A549 (cell line): ENCODE measurements at regions not wholly inside any gene's neighbourhood (a gene's known extent, or its start where the extent isn't known, plus 50 kb on each side); places are given as distances from the start of the nearest gene placed in this dataset.

Source experiments
- ATAC-seq, 2 experiments: fragments of 200-7000 bp in 1 of 2; fragments of >200 bp in 1 of 2; cut with Nextera tagmentation in 1 of 2; cut with Tn5 transposase in 1 of 2; 3 replicates each; pipeline versions ENCODE4 v1.8.0 to v1.9.1; 2018 to 2020; ENCODE audit warnings: mild to moderate bottlenecking in 1 of 2, moderate library complexity in 1 of 2
- CTCF ChIA-PET: fragments of 300-600 bp; sonication (Branson Sonifier 250); formaldehyde crosslinking; extraction: SDS; loops from one replicate; lab custom pipeline; 2021; ENCODE audit warnings: antibody characterized with exemption, inconsistent platforms; lab: Yijun Ruan, JAX
- POLR2A ChIA-PET: fragments of 350-600 bp; formaldehyde crosslinking; extraction: SDS; loops from one replicate; lab custom pipeline; 2021; ENCODE audit warnings: antibody characterized with exemption, inconsistent platforms; lab: Yijun Ruan, JAX
- DNase-seq, 2 experiments: peaks; one replicate each; pipeline versions ENCODE4 v3.0.0 to v3.0.0-alpha.2; 2011 to 2016; ENCODE audit warnings: low read depth in 1 of 2, low spot score in 1 of 2
- FAIRE-seq: peaks from 2 replicates; lab custom pipeline; 2011; peaks lifted over from hg19 to GRCh38; lab: Jason Lieb, UNC
- H3K27ac ChIP-seq, 2 experiments: fragments of >200 bp; sonication (Bioruptor Twin); formaldehyde crosslinking; 3 replicates each; pipeline ENCODE4 v1.5.1; 2016 to 2017
- H3K4me1 ChIP-seq: fragments of >200 bp; sonication (Bioruptor Twin); formaldehyde crosslinking; 3 replicates; pipeline ENCODE4 v1.6.1; 2016
- H3K4me2 ChIP-seq: fragments of >200 bp; sonication (Bioruptor Twin); formaldehyde crosslinking; 3 replicates; pipeline ENCODE4 v1.6.1; 2016
- H3K4me3 ChIP-seq: fragments of >200 bp; sonication (Bioruptor Twin); formaldehyde crosslinking; 3 replicates; pipeline ENCODE4 v1.5.1; 2016
- H3K9me3 ChIP-seq: fragments of >200 bp; sonication (Bioruptor Twin); formaldehyde crosslinking; 3 replicates; pipeline ENCODE4 v1.6.1; 2016
- BHLHE40 ChIP-seq: IDR thresholded peaks from 2 replicates; pipeline ENCODE4 v1.6.1; 2012; ENCODE audit warnings: low read depth, low read length, inconsistent platforms
- CEBPB ChIP-seq, 2 experiments: fragments of >200 bp in 1 of 2; sonication (Bioruptor Twin) in 1 of 2; formaldehyde crosslinking in 1 of 2; IDR thresholded peaks; 2 replicates each; pipeline ENCODE4 v1.6.1; 2012 to 2016
- CHD2 ChIP-seq: fragments of 150-350 bp; IDR thresholded peaks from 2 replicates; pipeline ENCODE4 v1.6.1; 2014; ENCODE audit warnings: low read length; ENCODE audit not compliant: partially characterized antibody
- EHF ChIP-seq: fragments of 250-450 bp; sonication (Bioruptor Pico); IDR thresholded peaks from 2 replicates; pipeline ENCODE4 v1.5.0; 2020; ENCODE audit warnings: mild to moderate bottlenecking
- EHMT2 ChIP-seq: fragments of 200-600 bp; sonication (generic); IDR thresholded peaks from 2 replicates; pipeline ENCODE4 v1.6.1; 2016; ENCODE audit warnings: antibody characterized with exemption, low read depth, mild to moderate bottlenecking, moderate library complexity
- ESRRA ChIP-seq: fragments of 150-350 bp; IDR thresholded peaks from 2 replicates; pipeline ENCODE4 v1.6.1; 2014; ENCODE audit warnings: mild to moderate bottlenecking, low read length, borderline replicate concordance
- HDAC2 ChIP-seq: fragments of 200-600 bp; sonication (generic); IDR thresholded peaks from 2 replicates; pipeline ENCODE4 v1.6.1; 2016
- HOXA7 ChIP-seq: fragments of 250-450 bp; sonication (Bioruptor Pico); IDR thresholded peaks from 2 replicates; pipeline ENCODE4 v1.5.0; 2020; ENCODE audit warnings: mild to moderate bottlenecking, moderate library complexity
- HOXB13 ChIP-seq: fragments of 250-450 bp; sonication (Bioruptor Pico); IDR thresholded peaks from 2 replicates; pipeline ENCODE4 v1.5.0; 2020; ENCODE audit warnings: low read depth, mild to moderate bottlenecking, moderate library complexity
- HOXB5 ChIP-seq: fragments of 250-450 bp; sonication (Bioruptor Pico); IDR thresholded peaks from 2 replicates; pipeline ENCODE4 v1.5.0; 2020; ENCODE audit warnings: mild to moderate bottlenecking, moderate library complexity
- JUNB ChIP-seq: fragments of >200 bp; sonication (Bioruptor Twin); formaldehyde crosslinking; IDR thresholded peaks from 2 replicates; pipeline ENCODE4 v1.6.1; 2016
- MAZ ChIP-seq: fragments of 150-350 bp; IDR thresholded peaks from 2 replicates; pipeline ENCODE4 v1.6.1; 2014; ENCODE audit warnings: antibody characterized with exemption, low read depth, low read length, borderline replicate concordance
- MYC ChIP-seq: IDR thresholded peaks from 2 replicates; pipeline ENCODE4 v1.6.1; 2012; ENCODE audit warnings: mild to moderate bottlenecking, inconsistent platforms, low read length, improper control_type of control experiment, borderline replicate concordance
- NR3C1 ChIP-seq: fragments of >200 bp; sonication (Bioruptor Twin); formaldehyde crosslinking; IDR thresholded peaks from 3 replicates; pipeline ENCODE4 v1.6.1; 2017
- PHF8 ChIP-seq: fragments of 200-600 bp; sonication (generic); IDR thresholded peaks from 2 replicates; pipeline ENCODE4 v1.6.1; 2016; ENCODE audit warnings: low read depth, mild to moderate bottlenecking, antibody characterized with exemption, moderate library complexity, borderline replicate concordance
- POLR2AphosphoS2 ChIP-seq: conservative IDR thresholded peaks from 2 replicates; pipeline ENCODE4 v1.6.1; 2012; ENCODE audit warnings: low read length, improper control_type of control experiment, inconsistent platforms
- RAD21 ChIP-seq, 2 experiments: fragments of >200 bp in 1 of 2; sonication (Bioruptor Twin) in 1 of 2; formaldehyde crosslinking in 1 of 2; IDR thresholded peaks in 1 of 2; conservative IDR thresholded peaks in 1 of 2; 2 replicates in 1 of 2; 3 replicates in 1 of 2; pipeline ENCODE4 v1.6.1; 2012 to 2018; ENCODE audit warnings: inconsistent platforms in 1 of 2
- RARB ChIP-seq: fragments of 250-450 bp; sonication (Bioruptor Pico); IDR thresholded peaks from 2 replicates; pipeline ENCODE4 v1.8.0; 2021; ENCODE audit warnings: mild to moderate bottlenecking, moderate library complexity
- SMC3 ChIP-seq: fragments of >200 bp; sonication (Bioruptor Twin); formaldehyde crosslinking; IDR thresholded peaks from 3 replicates; pipeline ENCODE4 v1.6.1; 2018; ENCODE audit warnings: inconsistent platforms
- TP53 ChIP-seq: fragments of 250-450 bp; sonication (Bioruptor Pico); IDR thresholded peaks from 2 replicates; pipeline ENCODE4 v1.5.0; 2021; ENCODE audit warnings: mild to moderate bottlenecking, moderate library complexity
- ZC3H11A ChIP-seq: fragments of 450-650 bp; IDR thresholded peaks from 2 replicates; pipeline ENCODE4 v1.6.1; 2014; ENCODE audit warnings: antibody characterized with exemption, mild to moderate bottlenecking
- WGBS: methylation state at CpG from one replicate; pipeline ENCODE4 v1.1.6; 2017; ENCODE audit errors: missing lambda C conversion rate; 5-methylcytosine and 5-hydroxymethylcytosine counted together
- TF ChIP-seq, protein P1 (sequence below): fragments of 450-650 bp; IDR thresholded peaks from 2 replicates; pipeline ENCODE4 v1.6.1; 2014; ENCODE audit warnings: antibody characterized with exemption
- TF ChIP-seq, protein P2 (sequence below): fragments of >200 bp; sonication (Bioruptor Twin); formaldehyde crosslinking; IDR thresholded peaks from 3 replicates; pipeline ENCODE4 v1.5.1; 2016
- TF ChIP-seq, protein P3 (sequence below): fragments of 250-450 bp; sonication (Bioruptor Pico); IDR thresholded peaks from 2 replicates; pipeline ENCODE4 v1.5.0; 2020; ENCODE audit warnings: low read depth, mild to moderate bottlenecking, moderate library complexity
- TF ChIP-seq, protein P4 (sequence below): IDR thresholded peaks from 2 replicates; pipeline ENCODE4 v1.6.1; 2012; ENCODE audit warnings: low read depth, borderline replicate concordance
- TF ChIP-seq, protein P5 (sequence below): fragments of 150-350 bp; IDR thresholded peaks from 2 replicates; pipeline ENCODE4 v1.6.1; 2014; ENCODE audit warnings: low read depth, mild to moderate bottlenecking, low read length

DNA sequence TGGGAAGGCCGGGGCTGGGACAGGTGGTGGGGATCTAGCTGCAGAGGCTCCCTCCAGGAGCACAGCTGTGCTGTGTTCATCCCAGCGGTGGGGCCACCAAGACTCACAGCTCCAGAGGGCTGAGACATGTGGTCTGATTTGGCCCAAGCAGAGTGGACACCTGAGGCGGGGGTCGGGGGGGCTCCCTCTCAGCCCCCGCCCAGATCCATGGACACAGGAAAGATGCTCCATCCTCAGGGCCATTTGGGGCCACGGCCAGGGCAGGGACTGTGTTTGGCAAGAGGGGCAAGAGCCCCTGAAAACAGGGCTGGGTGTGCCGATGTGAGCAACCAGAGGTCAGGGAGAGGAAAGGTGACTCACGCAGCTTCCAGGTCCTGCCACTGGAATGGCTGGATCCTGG lies 219.4 kb downstream of the BRD1 start:
- ATAC-seq = no peak
- CTCF ChIA-PET = interaction anchor here (1.0 to 1.2 kb wide), 2 partner anchors 174 to 562 kb away, joined by 3 read pairs; no protein-coding TSS in a partner anchor
- no peaks in the 10 kb centered on the region for H3K4me1 ChIP-seq
- H3K27ac ChIP-seq = no peak overlapping the region
- H3K9me3 ChIP-seq = peaks cover 7% of the 10 kb centered on the region; the same call in 1 of the 3 replicates
- TF ChIP-seq, protein P1, sequence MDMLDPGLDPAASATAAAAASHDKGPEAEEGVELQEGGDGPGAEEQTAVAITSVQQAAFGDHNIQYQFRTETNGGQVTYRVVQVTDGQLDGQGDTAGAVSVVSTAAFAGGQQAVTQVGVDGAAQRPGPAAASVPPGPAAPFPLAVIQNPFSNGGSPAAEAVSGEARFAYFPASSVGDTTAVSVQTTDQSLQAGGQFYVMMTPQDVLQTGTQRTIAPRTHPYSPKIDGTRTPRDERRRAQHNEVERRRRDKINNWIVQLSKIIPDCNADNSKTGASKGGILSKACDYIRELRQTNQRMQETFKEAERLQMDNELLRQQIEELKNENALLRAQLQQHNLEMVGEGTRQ = no peak
- no peak for TF ChIP-seq ZC3H11A
- TF ChIP-seq, protein P2, sequence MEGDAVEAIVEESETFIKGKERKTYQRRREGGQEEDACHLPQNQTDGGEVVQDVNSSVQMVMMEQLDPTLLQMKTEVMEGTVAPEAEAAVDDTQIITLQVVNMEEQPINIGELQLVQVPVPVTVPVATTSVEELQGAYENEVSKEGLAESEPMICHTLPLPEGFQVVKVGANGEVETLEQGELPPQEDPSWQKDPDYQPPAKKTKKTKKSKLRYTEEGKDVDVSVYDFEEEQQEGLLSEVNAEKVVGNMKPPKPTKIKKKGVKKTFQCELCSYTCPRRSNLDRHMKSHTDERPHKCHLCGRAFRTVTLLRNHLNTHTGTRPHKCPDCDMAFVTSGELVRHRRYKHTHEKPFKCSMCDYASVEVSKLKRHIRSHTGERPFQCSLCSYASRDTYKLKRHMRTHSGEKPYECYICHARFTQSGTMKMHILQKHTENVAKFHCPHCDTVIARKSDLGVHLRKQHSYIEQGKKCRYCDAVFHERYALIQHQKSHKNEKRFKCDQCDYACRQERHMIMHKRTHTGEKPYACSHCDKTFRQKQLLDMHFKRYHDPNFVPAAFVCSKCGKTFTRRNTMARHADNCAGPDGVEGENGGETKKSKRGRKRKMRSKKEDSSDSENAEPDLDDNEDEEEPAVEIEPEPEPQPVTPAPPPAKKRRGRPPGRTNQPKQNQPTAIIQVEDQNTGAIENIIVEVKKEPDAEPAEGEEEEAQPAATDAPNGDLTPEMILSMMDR = no peak
- TF ChIP-seq, protein P3, sequence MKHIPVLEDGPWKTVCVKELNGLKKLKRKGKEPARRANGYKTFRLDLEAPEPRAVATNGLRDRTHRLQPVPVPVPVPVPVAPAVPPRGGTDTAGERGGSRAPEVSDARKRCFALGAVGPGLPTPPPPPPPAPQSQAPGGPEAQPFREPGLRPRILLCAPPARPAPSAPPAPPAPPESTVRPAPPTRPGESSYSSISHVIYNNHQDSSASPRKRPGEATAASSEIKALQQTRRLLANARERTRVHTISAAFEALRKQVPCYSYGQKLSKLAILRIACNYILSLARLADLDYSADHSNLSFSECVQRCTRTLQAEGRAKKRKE (CRISPR knock-in tag) = no peak
- TF ChIP-seq BHLHE40 = no peak
- no peak for TF ChIP-seq HOXB5 (CRISPR knock-in tag)
- TF ChIP-seq SMC3 = no peak
- TF ChIP-seq, protein P4, sequence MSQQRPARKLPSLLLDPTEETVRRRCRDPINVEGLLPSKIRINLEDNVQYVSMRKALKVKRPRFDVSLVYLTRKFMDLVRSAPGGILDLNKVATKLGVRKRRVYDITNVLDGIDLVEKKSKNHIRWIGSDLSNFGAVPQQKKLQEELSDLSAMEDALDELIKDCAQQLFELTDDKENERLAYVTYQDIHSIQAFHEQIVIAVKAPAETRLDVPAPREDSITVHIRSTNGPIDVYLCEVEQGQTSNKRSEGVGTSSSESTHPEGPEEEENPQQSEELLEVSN = no peak
- no peak for TF ChIP-seq POLR2AphosphoS2
- no peak for TF ChIP-seq PHF8
- TF ChIP-seq NR3C1 = no peak
- TF ChIP-seq MYC = no peak
- TF ChIP-seq RARB (CRISPR knock-in tag) = no peak
- no peak for TF ChIP-seq RAD21 (conservative IDR thresholded peaks at IDR 0.05 in 1 of 2, IDR thresholded peaks at IDR 0.05 in 1 of 2)
- TF ChIP-seq JUNB = no peak
- TF ChIP-seq CHD2 = no peak
- no peak for TF ChIP-seq ESRRA
- TF ChIP-seq, all 56 proteins: peak for 0
- FAIRE-seq = no peak
- WGBS = 18% methylated on average over 5 of the region's 8 CpGs
- DNase-seq = no peak
- POLR2A ChIA-PET = no interaction called here
- Histone ChIP-seq H3K4me2 (no peak overlapping the region), H3K4me3 (no peak overlapping the region)

DNA sequence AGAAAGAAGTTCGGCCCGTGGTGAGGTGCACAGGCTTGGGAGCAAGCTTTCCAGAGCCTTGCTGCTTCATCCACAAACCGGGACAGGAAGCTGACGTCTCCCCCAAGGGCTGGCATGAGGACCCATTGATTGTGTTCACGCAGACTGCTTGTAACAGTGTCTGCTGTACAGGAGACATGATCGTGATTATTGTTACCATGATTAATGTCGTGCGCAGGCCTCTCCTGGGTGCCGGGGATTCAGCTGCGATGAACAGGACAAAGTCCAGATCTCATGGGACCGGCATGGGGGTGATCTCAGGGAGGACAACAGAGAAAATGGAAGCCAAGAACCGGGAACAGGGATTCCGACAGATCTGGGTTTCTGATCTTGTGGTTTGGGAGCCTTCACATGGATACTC lies 219.9 kb downstream of the BRD1 start:
- DNase-seq (no peak), FAIRE-seq (no peak), ATAC-seq (no peak)
- H3K4me2 ChIP-seq = no peak overlapping the region
- WGBS = 26% methylated on average over 13 of the region's 13 CpGs
- CTCF ChIA-PET = interaction anchor here (1.0 to 1.2 kb wide), 2 partner anchors 174 to 562 kb away, joined by 3 read pairs; no protein-coding TSS in a partner anchor
- POLR2A ChIA-PET = no interaction called here
- no peaks in the 10 kb centered on the region for H3K4me1 ChIP-seq
- no peak for TF ChIP-seq MAZ
- no peak for TF ChIP-seq POLR2AphosphoS2
- no peak overlapping the region for H3K4me3 ChIP-seq
- no peak overlapping the region for H3K27ac ChIP-seq
- peaks cover 7% of the 10 kb centered on the region; the same call in 1 of the 3 replicates for H3K9me3 ChIP-seq

DNA sequence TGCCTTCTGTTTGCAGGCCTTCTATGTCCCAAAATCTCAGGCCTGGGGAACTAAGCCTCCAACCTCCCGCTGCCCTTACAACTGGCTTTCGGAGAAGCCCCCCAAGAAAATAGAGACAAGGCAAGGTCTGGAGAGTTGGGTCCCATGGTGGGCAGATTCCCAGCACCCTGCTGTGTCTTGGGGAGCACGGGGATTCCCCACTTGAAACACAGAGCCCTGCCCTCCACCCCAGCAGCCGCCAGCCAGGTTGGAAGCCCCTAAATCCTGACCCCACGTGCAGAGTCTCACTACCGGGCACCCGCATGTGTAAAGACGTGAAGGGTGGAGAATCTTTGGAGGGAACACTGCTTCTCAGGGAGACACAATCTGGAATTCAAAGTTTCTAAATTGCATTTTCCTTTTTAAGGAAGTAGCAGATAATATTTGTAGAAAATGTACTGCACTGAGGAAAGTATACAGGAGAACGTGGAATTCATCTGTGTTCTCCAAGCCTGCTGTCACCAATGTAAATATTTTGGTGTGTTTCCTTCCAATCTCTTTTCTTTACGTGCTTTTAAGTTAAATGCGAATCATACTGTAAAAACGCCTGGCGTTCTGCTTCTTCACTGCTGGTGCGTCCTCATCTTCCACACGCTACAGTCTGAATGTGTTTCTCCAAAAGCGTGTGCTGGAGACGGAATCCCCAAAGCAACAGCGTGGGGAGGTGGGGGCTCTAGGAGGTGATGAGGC lies 220.9 kb downstream of the BRD1 start:
- no peak for ATAC-seq
- peaks cover 7% of the 10 kb centered on the region; the same call in 1 of the 3 replicates for H3K9me3 ChIP-seq
- no peak overlapping the region for H3K4me3 ChIP-seq
- CTCF ChIA-PET = interaction anchor here (1.2 kb wide), 1 partner anchor 173 kb away, joined by 3 read pairs; no protein-coding TSS in a partner anchor
- H3K27ac ChIP-seq = no peak overlapping the region
- no peak overlapping the region for H3K4me2 ChIP-seq
- no peaks in the 10 kb centered on the region for H3K4me1 ChIP-seq
- POLR2A ChIA-PET = no interaction called here
- 50% methylated on average over 17 of the region's 18 CpGs for WGBS
- no peak for DNase-seq
- no peak for FAIRE-seq
- TF ChIP-seq EHF (CRISPR knock-in tag) (no peak), EHMT2 (no peak), TP53 (CRISPR knock-in tag) (no peak), PHF8 (no peak), HDAC2 (no peak), HOXA7 (CRISPR knock-in tag) (no peak), CEBPB (IDR thresholded peaks at IDR 0.05) (no peak), HOXB5 (CRISPR knock-in tag) (no peak), MYC (no peak), HOXB13 (no peak)
- TF ChIP-seq, protein P3 (CRISPR knock-in tag) = no peak
- TF ChIP-seq, protein P5, sequence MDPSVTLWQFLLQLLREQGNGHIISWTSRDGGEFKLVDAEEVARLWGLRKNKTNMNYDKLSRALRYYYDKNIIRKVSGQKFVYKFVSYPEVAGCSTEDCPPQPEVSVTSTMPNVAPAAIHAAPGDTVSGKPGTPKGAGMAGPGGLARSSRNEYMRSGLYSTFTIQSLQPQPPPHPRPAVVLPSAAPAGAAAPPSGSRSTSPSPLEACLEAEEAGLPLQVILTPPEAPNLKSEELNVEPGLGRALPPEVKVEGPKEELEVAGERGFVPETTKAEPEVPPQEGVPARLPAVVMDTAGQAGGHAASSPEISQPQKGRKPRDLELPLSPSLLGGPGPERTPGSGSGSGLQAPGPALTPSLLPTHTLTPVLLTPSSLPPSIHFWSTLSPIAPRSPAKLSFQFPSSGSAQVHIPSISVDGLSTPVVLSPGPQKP = no peak
